ENCODE measurements at regions not wholly inside any gene's neighbourhood (a gene's known extent, or its start where the extent isn't known, plus 50 kb on each side); places are given as distances from the start of the nearest gene placed in this dataset.

GRCh38 chr2:83282841-83283240, 1176.2 kb downstream of the SUCLG1 start:
- no peak for TF ChIP-seq CTCF (optimal IDR thresholded peaks at IDR 0.05 in 1 of 3, IDR thresholded peaks at IDR 0.05 in 1 of 3, conservative IDR thresholded peaks at IDR 0.05 in 1 of 3; ENCODE audit: extremely low read depth in 1 of 3, insufficient read depth in 2 of 3, low read length in 3 of 3)
- no peak for TF ChIP-seq EZH2 (IDR thresholded peaks at IDR 0.05; ENCODE audit: low read length)
